HG03460 (cell line): ENCODE measurements at regions not wholly inside any gene's neighbourhood (a gene's known extent, or its start where the extent isn't known, plus 50 kb on each side); places are given as distances from the start of the nearest gene placed in this dataset.

Source experiments
- ATAC-seq: cut with Tn5 transposase; IDR thresholded peaks from one replicate; pipeline ENCODE4 v1.9.1; 2021; ENCODE audit not compliant: unreplicated experiment

DNA sequence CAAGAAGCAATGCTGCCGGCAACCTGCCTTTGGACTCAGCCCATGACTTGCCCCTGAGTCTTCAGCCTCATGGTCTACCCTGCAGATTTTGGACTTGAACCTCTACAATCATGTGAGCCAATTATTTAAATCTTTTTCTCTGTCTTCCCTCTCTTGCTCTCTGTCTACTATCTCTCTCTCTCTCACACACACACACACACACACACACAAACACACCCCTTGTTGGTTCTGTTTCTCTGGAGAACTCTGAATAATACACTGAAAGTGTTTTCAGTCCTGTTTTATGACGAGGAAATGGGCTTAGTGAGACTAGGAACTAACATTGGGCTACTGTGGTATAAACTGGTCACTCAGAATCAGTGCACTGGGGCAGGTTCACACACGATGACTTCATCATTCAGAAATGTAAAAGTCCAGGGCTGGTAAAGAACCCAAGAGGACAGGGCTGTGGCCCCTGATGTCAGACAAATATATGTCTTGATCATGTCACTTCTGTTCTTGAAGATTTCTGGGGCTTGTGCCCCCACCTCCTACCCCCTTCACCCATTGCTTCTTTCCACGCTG is 266.1 kb upstream of the SIX2 start:
- ATAC-seq: no peak

- ATAC-seq: no peak
These were observed 265.1 kb upstream of the SIX2 start for GRCh38 chr2:45274250-45274926.

DNA sequence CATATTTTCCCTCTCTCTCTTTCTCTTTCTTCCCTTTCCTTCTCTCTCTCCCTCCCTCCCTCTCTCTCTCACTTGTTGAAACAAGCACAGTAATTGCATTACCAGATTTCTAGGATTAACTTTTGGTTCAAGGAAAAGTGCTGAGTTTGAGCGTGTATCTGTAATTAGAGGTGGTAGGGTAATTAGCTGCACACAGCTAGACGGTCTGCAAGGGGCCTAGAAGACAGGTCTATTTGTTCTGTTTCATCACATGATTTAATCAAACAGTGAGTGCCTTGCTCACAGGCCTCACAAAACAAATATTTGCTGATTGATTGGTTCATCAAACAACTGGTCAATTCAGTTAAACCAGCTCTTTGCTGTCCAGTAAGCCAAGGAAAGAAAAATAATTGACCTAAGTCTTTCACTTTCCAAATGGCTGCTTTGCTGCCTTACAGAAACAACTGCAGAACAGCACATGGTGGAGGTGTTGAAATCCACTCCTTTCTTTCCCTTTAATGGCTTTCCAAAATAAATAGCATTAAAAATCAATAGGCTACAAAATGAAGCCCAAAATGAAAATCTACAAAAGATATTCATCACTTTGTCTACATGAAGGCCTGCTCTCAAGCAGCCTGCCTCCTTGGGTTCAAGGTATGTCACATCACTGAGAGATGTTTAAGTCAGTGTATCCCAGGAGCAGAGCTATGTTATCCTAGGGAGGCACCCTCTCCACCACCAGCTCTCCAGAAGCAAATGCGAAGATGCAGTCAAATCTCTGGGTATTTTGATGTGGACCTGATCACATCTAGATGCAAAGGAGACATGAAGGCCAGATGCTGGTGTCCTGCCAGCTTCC is 264.4 kb upstream of the SIX2 start:
- ATAC-seq: no peak

- ATAC-seq: no peak
These were observed 263.5 kb upstream of the SIX2 start for GRCh38 chr2:45272549-45273265.

GRCh38 chr2:45269149-45269793 is 260.0 kb upstream of the SIX2 start:
- no peak for ATAC-seq

DNA sequence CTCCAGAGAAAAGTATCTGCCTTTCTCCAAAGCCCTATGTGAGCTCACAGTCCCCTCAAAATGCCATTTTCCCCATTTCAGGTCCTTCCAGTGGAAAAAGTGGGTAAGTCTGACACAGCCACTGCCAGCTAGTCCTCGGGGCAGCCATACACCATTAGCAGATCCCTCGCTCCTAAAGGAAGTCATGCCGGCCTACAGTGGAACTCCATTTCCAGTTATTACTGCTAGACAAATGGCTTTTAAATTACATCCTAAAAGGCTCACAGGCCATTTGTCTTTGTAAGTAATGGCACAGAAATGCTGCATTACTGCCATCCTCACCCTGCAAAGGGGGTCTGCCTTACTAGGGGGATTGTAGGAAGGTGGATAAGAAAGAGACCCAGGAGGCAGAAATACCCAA is 259.4 kb upstream of the SIX2 start:
- no peak for ATAC-seq

- ATAC-seq: no peak
These were observed 258.0 kb upstream of the SIX2 start for GRCh38 chr2:45267062-45267792.

DNA sequence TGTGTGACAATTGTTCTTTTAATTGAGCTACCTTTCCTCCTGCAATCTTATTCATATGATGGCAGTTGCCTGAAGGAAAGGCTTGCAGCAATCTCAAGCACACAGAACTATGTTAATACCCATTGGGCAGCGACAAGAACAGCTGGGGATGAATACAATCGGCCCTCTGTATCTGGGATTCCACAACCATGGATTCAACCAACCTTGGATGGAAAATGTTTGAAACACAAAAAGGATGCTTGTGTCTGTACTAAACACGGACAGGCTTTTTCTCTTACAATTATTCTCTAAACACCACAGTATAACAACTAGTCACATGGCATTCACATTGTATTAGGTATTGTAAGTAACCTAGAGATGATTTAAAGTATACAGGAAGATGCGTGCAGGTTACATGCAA is 256.1 kb upstream of the SIX2 start:
- ATAC-seq: no peak

DNA sequence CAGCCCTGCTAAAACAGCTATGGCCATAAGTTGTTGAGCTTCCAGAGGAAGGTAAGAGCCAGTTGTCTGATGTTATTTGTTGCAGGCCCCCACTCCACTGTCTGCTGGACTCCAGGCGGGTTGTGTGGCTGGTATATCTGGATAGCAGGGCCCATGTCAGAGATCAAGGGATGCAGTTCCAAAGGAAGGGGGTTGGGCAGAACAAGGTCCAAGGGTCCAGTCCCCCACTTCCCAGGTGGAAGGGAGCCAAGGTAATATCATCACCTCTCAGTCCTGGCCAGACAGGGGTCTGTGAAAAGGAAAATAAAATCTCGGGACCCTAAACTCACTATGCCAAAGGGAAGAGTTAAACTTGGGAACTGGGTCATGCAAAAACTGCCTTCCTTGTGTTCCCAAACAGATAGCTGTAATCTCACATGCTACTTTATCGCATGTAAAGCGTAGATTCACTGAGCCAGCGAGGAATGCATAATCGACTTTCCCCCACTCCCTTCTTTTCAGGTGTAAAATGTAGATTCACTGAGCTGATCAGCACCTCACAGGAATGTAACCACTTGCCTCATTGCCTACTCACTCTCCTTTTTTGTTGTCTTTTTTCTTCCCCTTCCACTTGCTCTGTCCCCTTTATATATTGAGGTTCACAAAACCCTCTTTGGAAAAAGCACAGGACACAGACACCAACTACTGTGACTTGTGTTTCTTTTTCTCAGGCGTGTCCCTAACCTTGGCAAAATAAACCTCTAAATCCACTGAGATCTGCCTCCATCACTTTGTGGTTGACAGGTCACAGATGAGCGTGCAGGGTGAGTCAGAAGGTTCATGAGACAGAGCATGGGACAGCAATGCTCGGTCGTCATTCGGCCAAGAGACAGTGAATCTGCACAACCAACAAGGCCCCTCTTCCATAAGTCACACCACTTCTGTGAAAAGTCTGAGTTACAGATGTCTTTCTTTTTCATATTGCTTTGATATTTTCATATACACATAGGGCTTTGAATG is 255.3 kb upstream of the SIX2 start:
- ATAC-seq: no peak

DNA sequence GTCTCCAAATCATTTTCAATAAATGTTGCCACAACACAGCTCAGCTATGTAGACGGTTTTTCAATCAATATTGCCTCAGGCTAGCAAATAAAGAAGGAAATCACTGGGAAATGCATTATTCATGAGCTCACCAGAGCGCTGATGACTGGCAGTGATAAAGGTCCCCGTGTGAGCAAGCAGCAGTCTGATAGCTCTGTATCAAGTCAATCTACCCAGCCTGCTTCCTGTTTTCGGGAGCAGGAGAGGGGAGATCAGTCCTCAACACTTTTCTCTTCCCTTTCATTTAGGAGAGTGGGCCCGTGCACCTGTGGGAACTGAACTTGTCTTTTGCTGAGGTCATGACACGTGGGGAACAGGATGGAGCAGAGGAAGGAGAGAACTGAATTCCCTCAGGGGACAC is 253.9 kb upstream of the SIX2 start:
- ATAC-seq: no peak

DNA sequence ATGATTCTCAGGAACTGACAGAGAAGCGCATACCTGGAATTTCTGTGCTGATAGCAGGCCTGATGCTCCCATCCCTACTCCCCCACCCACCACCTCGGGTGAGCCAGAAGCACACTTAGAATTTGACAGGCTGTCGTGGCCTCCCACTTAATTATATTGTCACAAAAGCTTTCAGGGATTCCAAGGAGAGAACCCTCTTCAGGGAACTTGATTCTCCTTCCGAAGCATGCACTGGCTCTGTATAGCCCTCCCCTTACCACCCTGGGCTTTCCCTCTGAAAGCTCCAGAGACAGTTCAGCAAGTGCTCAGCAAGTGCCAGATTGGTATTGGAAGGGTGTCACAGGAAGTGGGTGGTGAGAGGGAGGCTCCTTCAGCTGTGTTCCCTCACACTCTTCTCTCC is 252.5 kb upstream of the SIX2 start:
- no peak for ATAC-seq

DNA sequence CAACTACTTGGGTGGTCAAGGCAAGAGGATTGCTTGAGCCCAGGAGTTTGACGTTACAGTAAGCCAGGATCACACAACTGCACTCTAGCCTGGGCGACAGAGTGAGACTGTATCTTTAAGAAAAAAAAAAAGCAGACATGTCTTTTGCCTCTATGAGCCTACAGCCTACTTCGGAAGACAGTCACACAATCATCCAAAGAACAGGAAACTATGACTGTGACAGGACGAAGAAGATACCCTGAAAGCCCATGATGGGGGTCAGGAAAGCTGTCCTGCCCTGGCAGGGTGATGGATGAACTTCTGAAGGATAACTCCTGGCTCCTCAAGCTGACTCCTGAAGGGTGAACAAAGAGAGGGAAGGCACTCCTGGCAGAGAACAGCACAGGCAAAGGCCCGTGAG is 251.7 kb upstream of the SIX2 start:
- ATAC-seq: no peak

GRCh38 chr2:45259547-45260160 is 250.4 kb upstream of the SIX2 start:
- ATAC-seq: no peak

DNA sequence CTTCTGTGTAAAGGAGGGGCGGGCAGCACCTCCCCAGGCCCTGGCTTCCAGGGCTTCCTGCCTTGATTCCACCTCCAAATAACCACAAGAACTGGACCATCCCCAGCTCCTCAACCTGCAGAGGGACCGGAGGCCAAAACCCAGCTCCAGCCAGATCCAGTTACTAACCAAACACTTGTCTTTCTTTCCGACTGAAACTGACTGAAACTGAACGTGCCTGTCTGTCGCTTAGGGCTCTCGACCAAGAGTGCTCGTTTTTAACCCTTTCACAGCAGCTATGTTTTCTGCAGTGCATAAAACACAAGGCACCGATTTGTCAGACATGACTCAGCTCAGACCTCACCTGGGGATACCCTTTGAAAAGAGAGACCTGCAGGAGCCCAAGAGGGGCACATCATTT is 249.9 kb upstream of the SIX2 start:
- no peak for ATAC-seq

GRCh38 chr2:45258311-45258710 is 249.1 kb upstream of the SIX2 start:
- ATAC-seq: no peak

GRCh38 chr2:45257820-45258219 is 248.6 kb upstream of the SIX2 start:
- ATAC-seq: no peak

- ATAC-seq: no peak
These were observed 247.8 kb upstream of the SIX2 start for GRCh38 chr2:45256867-45257641.
